DOHH2 (cell line): ENCODE measurements at regions not wholly inside any gene's neighbourhood (a gene's known extent, or its start where the extent isn't known, plus 50 kb on each side); places are given as distances from the start of the nearest gene placed in this dataset.

ENCODE experiments used
- CTCF ChIP-seq: fragments of 200-600 bp; sonication (generic); IDR thresholded peaks from one replicate; pipeline ENCODE4 v1.5.1; 2014; ENCODE audit warnings: antibody characterized with exemption, mild to moderate bottlenecking, low read depth, low read length; ENCODE audit not compliant: poor library complexity, severe bottlenecking
- EZH2phosphoT487 ChIP-seq: fragments of 200-600 bp; sonication (generic); IDR thresholded peaks from 2 replicates; pipeline ENCODE4 v1.6.1; 2017; ENCODE audit warnings: borderline replicate concordance, mild to moderate bottlenecking, antibody characterized with exemption, low read length, moderate library complexity, mixed read lengths

DNA sequence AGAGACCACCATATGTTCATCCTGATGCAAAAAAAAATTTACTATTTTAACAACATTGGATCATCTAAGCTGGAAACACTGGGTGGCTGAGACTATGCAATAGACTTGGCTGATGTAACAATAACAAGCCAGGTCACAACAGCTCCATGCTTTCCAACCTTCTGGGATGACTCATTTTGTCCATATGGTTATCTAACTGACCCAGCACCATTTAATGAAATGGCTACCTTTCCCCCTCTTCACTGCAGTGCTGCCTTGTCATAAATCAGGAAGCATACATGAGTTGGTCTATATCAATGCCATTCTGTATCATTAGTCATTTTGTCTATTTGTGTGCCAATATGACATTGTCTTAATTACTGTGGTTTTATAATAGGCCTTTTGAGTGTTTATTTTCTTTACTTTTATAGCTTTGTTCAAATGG is 217.6 kb upstream of the KCNJ16 start:
- no peak for TF ChIP-seq CTCF
- TF ChIP-seq EZH2phosphoT487: no peak
